ENCODE measurements at regions not wholly inside any gene's neighbourhood (a gene's known extent, or its start where the extent isn't known, plus 50 kb on each side); places are given as distances from the start of the nearest gene placed in this dataset.

GRCh38 chr19:30887042-30887441 lies 462.2 kb downstream of the TSHZ3 start:
- TF ChIP-seq POLR2A (IDR thresholded peaks at IDR 0.05) (no peak), CTCF (IDR thresholded peaks at IDR 0.05) (no peak)
